HepG2 (cell line): ENCODE measurements at regions not wholly inside any gene's neighbourhood (a gene's known extent, or its start where the extent isn't known, plus 50 kb on each side); places are given as distances from the start of the nearest gene placed in this dataset.

Experiments used
- ATAC-seq: fragments of 200-7000 bp; cut with Tn5 transposase; 3 replicates; pipeline ENCODE4 v1.9.1; 2020; ENCODE audit warnings: mild to moderate bottlenecking, moderate library complexity
- BruUV-seq: library from RNA; stranded (reverse); fragments of 400-500 nt; replicated peaks from 2 replicates; lab custom pipeline; 2021; lab: Mats Ljungman, UMichigan
- CTCF ChIA-PET: fragments of 300-600 bp; formaldehyde crosslinking; extraction: SDS; loops from one replicate; lab custom pipeline; 2021; ENCODE audit warnings: low total read pairs, inconsistent platforms, low intra/inter-chr PET ratio; lab: Yijun Ruan, JAX
- POLR2A ChIA-PET: fragments of 350-600 bp; sonication (Branson Sonifier 250); formaldehyde crosslinking; loops from one replicate; lab custom pipeline; 2020; ENCODE audit warnings: antibody characterized with exemption, inconsistent platforms; lab: Yijun Ruan, JAX
- DNase-seq: peaks from one replicate; pipeline ENCODE4 v3.0.0-alpha.2; 2015; ENCODE audit warnings: low spot score
- FAIRE-seq: peaks from 3 replicates; lab custom pipeline; 2011; peaks lifted over from hg19 to GRCh38; lab: Jason Lieb, UNC
- H2AFZ ChIP-seq: one replicate; pipeline ENCODE4 v1.6.1; 2011; ENCODE audit warnings: low read length, inconsistent platforms
- H3K27ac ChIP-seq: fragments of 300-600 bp; 3 replicates; pipeline ENCODE4 v1.8.0; 2011; ENCODE audit warnings: mixed run types, mild to moderate bottlenecking, mixed read lengths, low read length, inconsistent platforms; ENCODE audit not compliant: insufficient read depth; ENCODE audit errors: extremely low read length
- H3K27me3 ChIP-seq, 2 experiments: fragments of 200-600 bp in 1 of 2; 2 replicates in 1 of 2; 3 replicates in 1 of 2; pipeline versions ENCODE4 v1.6.0 to v1.8.0; 2011; ENCODE audit warnings: low read length in 2 of 2, mild to moderate bottlenecking in 2 of 2, moderate library complexity in 2 of 2, inconsistent platforms in 1 of 2; ENCODE audit not compliant: insufficient read depth in 2 of 2, control insufficient read depth in 1 of 2
- H3K36me3 ChIP-seq, 2 experiments: fragments of 200-600 bp in 1 of 2; replicated peaks in 1 of 2; 2 replicates in 1 of 2; 3 replicates in 1 of 2; pipeline versions ENCODE4 v1.5.1 to v1.8.0; 2011; ENCODE audit warnings: low read length in 2 of 2, inconsistent platforms in 1 of 2; ENCODE audit not compliant: insufficient read depth in 2 of 2, control insufficient read depth in 1 of 2
- H3K4me1 ChIP-seq: 2 replicates; pipeline ENCODE4 v1.5.1; 2012; ENCODE audit warnings: low read length, inconsistent platforms; ENCODE audit not compliant: insufficient read depth
- H3K4me2 ChIP-seq: 2 replicates; pipeline ENCODE4 v1.6.0; 2011; ENCODE audit warnings: low read depth, low read length, inconsistent platforms
- H3K4me3 ChIP-seq, 3 experiments: fragments of 200-600 bp in 1 of 3; sonication (generic), shearing (Covaris generic) in 1 of 3; replicated peaks in 1 of 3; 2 replicates each; pipeline ENCODE4 v1.5.1; 2011 to 2016; ENCODE audit warnings: low read length in 3 of 3, inconsistent platforms in 2 of 3, low read depth in 2 of 3, mild to moderate bottlenecking in 2 of 3, control low read depth in 1 of 3, mixed read lengths in 1 of 3; ENCODE audit not compliant: insufficient read depth in 1 of 3
- H3K79me2 ChIP-seq: one replicate; pipeline ENCODE4 v1.6.1; 2011; ENCODE audit warnings: low read length, inconsistent platforms; ENCODE audit not compliant: insufficient read depth
- H3K9ac ChIP-seq: 2 replicates; pipeline ENCODE4 v1.6.0; 2011; ENCODE audit warnings: mild to moderate bottlenecking, low read depth, low read length, inconsistent platforms; ENCODE audit not compliant: insufficient read depth
- H3K9me3 ChIP-seq: 2 replicates; pipeline ENCODE4 v1.5.1; 2012; ENCODE audit warnings: mild to moderate bottlenecking, low read length
- H4K20me1 ChIP-seq: 2 replicates; pipeline ENCODE4 v1.6.0; 2011; ENCODE audit warnings: inconsistent platforms, mild to moderate bottlenecking, low read length, moderate library complexity; ENCODE audit not compliant: insufficient read depth
- HNRNPUL1 ChIP-seq: fragments of 200-400 bp; formaldehyde crosslinking; IDR thresholded peaks from 2 replicates; pipeline ENCODE4 v1.6.1; 2017; ENCODE audit warnings: low read depth, mild to moderate bottlenecking, low read length, moderate library complexity
- MZF1 ChIP-seq: sonication (generic); formaldehyde crosslinking; IDR thresholded peaks from 2 replicates; pipeline ENCODE4 v1.8.1; 2023; ENCODE audit warnings: mild to moderate bottlenecking, missing genetic modification reagents, borderline replicate concordance
- SETDB1 ChIP-seq: sonication (generic); formaldehyde crosslinking; IDR thresholded peaks from 2 replicates; pipeline ENCODE4 v1.5.1; 2020; ENCODE audit warnings: missing genetic modification reagents, mild to moderate bottlenecking, borderline replicate concordance
- SMARCC2 ChIP-seq: fragments of 450-650 bp; IDR thresholded peaks from 2 replicates; pipeline ENCODE4 v1.6.1; 2017; ENCODE audit warnings: antibody characterized with exemption, mild to moderate bottlenecking
- SP1 ChIP-seq, 2 experiments: fragments of 450-650 bp in 1 of 2; sonication (generic) in 1 of 2; formaldehyde crosslinking in 1 of 2; IDR thresholded peaks; 2 replicates each; pipeline versions ENCODE4 v1.4.0 to v1.6.1; 2016 to 2020; ENCODE audit warnings: missing genetic modification reagents in 1 of 2
- ZBTB7A ChIP-seq: sonication (generic); formaldehyde crosslinking; IDR thresholded peaks from 2 replicates; pipeline ENCODE4 v1.8.0; 2022; ENCODE audit warnings: mild to moderate bottlenecking, missing genetic modification reagents
- ZKSCAN8 ChIP-seq: IDR thresholded peaks from 2 replicates; pipeline ENCODE4 v1.6.1; 2016; ENCODE audit warnings: borderline replicate concordance, missing genetic modification reagents, missing compliant biosample characterization
- WGBS: methylation state at CpG from one replicate; pipeline ENCODE4 v1.1.6; 2017; ENCODE audit warnings: low lambda C conversion rate; 5-methylcytosine and 5-hydroxymethylcytosine counted together
- in situ Hi-C: cut with HindIII; loops from 2 replicates; pipeline ENCODE4 v1.10.0; 2017; ENCODE audit warnings: low pct_unique_long_range_greater_than_20kb; ENCODE audit not compliant: extremely low pct_ligation_motif_present
- intact Hi-C: fragments of 100-400 bp; cut with micrococcal nuclease; formaldehyde crosslinking; loops from one replicate; pipeline ENCODE4 v1.10.0; 2022; ENCODE audit not compliant: unreplicated experiment
- TF ChIP-seq, protein P1 (sequence below): sonication (generic); formaldehyde crosslinking; IDR thresholded peaks from 2 replicates; pipeline ENCODE4 v1.5.0; 2020; ENCODE audit warnings: mild to moderate bottlenecking, missing genetic modification reagents, moderate library complexity

DNA sequence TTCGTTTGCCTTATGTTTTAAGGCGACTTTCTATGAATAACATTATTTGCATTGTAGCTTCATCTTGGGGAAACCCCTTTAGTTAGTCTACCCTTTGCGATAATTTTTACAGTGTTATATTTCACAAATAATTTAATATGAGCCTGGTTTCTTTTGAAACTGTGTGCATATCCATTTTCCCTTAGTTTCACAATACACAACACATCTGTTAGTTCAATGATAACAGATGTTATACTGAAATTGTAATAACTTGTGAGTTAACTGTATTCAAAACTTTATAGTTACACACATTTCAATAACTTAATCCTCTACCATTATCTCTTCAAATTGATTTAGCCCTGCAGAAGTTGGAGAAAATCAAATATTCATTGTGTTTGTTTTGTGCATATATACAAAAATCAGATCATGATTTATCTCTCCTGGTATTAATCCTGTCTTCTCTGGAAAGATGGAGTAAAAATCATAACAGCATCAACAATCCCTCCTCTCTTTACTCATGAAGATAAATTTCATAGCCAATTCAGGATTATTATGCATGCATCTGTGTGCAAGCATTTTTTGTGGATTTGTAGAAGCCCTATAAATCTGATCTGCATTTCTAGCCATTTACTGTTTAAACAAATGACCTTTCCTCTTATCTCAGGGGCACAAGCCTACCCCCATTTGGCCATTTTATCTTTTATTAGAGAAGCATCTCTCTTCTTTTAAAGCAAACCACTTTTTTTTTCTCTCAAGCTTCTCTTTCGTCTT, 304.0 kb downstream of the VPS13C start:
- DNase-seq (no peak), ATAC-seq (no peak), FAIRE-seq (no peak)
- Histone ChIP-seq H2AFZ (no peak overlapping the region), H3K36me3 (no peaks in the 10 kb centered on the region), H3K4me1 (no peaks in the 10 kb centered on the region), H3K27ac (no peak overlapping the region), H4K20me1 (no peaks in the 10 kb centered on the region), H3K4me2 (no peak overlapping the region), H3K9me3 (no peaks in the 10 kb centered on the region), H3K27me3 (peaks cover 0 to 5% of the 10 kb centered on the region in 2 experiments; a peak in 1 of 5 replicates), H3K79me2 (no peaks in the 10 kb centered on the region), H3K9ac (no peak overlapping the region), H3K4me3 (no peak overlapping the region)
- BruUV-seq, result no TSS peak
- no peak for TF ChIP-seq SETDB1 (CRISPR knock-in tag)
- CTCF ChIA-PET, result no interaction called here
- intact Hi-C loops (no loop called here), in situ Hi-C loops (no loop called here)
- 2% methylated on average over 4 of the region's 4 CpGs for WGBS
- POLR2A ChIA-PET, result no interaction called here

DNA sequence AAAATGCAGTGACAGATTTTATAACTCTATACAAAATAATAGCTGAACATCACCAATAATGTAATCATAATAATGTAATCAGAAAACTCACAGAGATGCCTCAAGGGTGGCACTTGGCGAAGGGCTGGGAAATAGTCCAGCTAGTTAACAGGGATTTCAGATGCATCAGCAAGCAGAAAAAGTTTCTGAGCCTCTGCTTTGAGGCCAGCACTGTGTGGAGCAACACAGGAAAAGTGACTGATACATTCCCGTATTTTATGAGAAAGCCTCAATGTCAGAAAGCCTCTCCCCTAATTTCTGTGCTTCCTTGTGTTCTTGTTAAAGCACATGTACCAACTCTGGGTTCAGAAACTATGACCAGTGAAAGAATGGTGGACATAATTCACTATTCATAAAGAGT, 304.8 kb downstream of the VPS13C start:
- ChIA-PET CTCF (no interaction called here), POLR2A (no interaction called here)
- H3K4me3 ChIP-seq, result no peak overlapping the region
- no peaks in the 10 kb centered on the region for H3K9me3 ChIP-seq
- no peak overlapping the region for H3K27ac ChIP-seq
- H3K27me3 ChIP-seq, result peaks cover 0 to 10% of the 10 kb centered on the region in 2 experiments; a peak in 3 of 5 replicates
- H4K20me1 ChIP-seq, result no peaks in the 10 kb centered on the region
- H2AFZ ChIP-seq, result no peak overlapping the region
- no TSS peak for BruUV-seq
- H3K36me3 ChIP-seq, result no peaks in the 10 kb centered on the region
- in situ Hi-C loops, result no loop called here
- H3K4me1 ChIP-seq, result no peaks in the 10 kb centered on the region
- no peak for ATAC-seq
- H3K79me2 ChIP-seq, result no peaks in the 10 kb centered on the region
- WGBS, result 0% methylated on average over 2 of the region's 2 CpGs
- DNase-seq, result no peak
- FAIRE-seq, result no peak
- intact Hi-C loops, result no loop called here
- no peak overlapping the region for H3K4me2 ChIP-seq
- no peak for TF ChIP-seq ZKSCAN8 (CRISPR knock-in tag)
- TF ChIP-seq ZBTB7A, result no peak
- no peak for TF ChIP-seq SMARCC2
- no peak for TF ChIP-seq SP1 (IDR thresholded peaks at IDR 0.05)
- no peak for TF ChIP-seq SP1 (CRISPR knock-in tag; IDR thresholded peaks at IDR 0.05)
- TF ChIP-seq, protein P1, sequence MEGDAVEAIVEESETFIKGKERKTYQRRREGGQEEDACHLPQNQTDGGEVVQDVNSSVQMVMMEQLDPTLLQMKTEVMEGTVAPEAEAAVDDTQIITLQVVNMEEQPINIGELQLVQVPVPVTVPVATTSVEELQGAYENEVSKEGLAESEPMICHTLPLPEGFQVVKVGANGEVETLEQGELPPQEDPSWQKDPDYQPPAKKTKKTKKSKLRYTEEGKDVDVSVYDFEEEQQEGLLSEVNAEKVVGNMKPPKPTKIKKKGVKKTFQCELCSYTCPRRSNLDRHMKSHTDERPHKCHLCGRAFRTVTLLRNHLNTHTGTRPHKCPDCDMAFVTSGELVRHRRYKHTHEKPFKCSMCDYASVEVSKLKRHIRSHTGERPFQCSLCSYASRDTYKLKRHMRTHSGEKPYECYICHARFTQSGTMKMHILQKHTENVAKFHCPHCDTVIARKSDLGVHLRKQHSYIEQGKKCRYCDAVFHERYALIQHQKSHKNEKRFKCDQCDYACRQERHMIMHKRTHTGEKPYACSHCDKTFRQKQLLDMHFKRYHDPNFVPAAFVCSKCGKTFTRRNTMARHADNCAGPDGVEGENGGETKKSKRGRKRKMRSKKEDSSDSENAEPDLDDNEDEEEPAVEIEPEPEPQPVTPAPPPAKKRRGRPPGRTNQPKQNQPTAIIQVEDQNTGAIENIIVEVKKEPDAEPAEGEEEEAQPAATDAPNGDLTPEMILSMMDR (CRISPR knock-in tag), result no peak
- TF ChIP-seq MZF1 (CRISPR knock-in tag), result no peak
- no peak for TF ChIP-seq HNRNPUL1
- no peak overlapping the region for H3K9ac ChIP-seq
